Thyroid gland (tissue), 4 donors: ENCODE measurements at regions not wholly inside any gene's neighbourhood (a gene's known extent, or its start where the extent isn't known, plus 50 kb on each side); places are given as distances from the start of the nearest gene placed in this dataset.

ENCODE experiments used
- DNase-seq, 2 donors: peaks; one replicate each; pipeline ENCODE4 v3.0.0-alpha.2; 2019
- H3K27ac ChIP-seq, 3 donors: fragments of 200-600 bp; sonication (generic); 1 replicate in 2 of 3; 2 replicates in 1 of 3; pipeline ENCODE4 v1.5.1; 2016 to 2019; ENCODE audit warnings: mild to moderate bottlenecking in 1 of 3, moderate library complexity in 1 of 3
- H3K27me3 ChIP-seq: fragments of 200-600 bp; sonication (generic); one replicate; pipeline ENCODE4 v1.5.1; 2019
- H3K36me3 ChIP-seq, 2 donors: fragments of 200-600 bp; sonication (generic); one replicate each; pipeline ENCODE4 v1.5.1; 2016 to 2019
- H3K4me1 ChIP-seq, 2 donors: fragments of 200-600 bp; sonication (generic); one replicate each; pipeline ENCODE4 v1.5.1; 2017 to 2019
- H3K4me3 ChIP-seq, 3 donors: fragments of 200-600 bp; sonication (generic); replicated peaks in 1 of 3; 1 replicate in 2 of 3; 2 replicates in 1 of 3; pipeline ENCODE4 v1.5.1; 2016; ENCODE audit warnings: mild to moderate bottlenecking in 1 of 3
- H3K9me3 ChIP-seq: fragments of 200-600 bp; sonication (generic); one replicate; pipeline ENCODE4 v1.5.1; 2017
- CTCF ChIP-seq, 6 experiments: fragments of 200-600 bp in 3 of 6; fragments of 450-650 bp in 3 of 6; sonication (generic) in 3 of 6; IDR thresholded peaks; one replicate each; pipeline ENCODE4 v1.5.1; 2016 to 2019; ENCODE audit warnings: antibody characterized with exemption in 6 of 6, mild to moderate bottlenecking in 2 of 6, inconsistent platforms in 1 of 6, moderate library complexity in 1 of 6
- POLR2A ChIP-seq, 2 donors: fragments of 450-650 bp; IDR thresholded peaks; one replicate each; pipeline ENCODE4 v1.6.1; 2017; ENCODE audit warnings: antibody characterized with exemption in 2 of 2, mild to moderate bottlenecking in 2 of 2, moderate library complexity in 1 of 2
- WGBS, 2 donors: methylation state at CpG; one replicate each; pipeline ENCODE4 v1.1.5; 2017; 5-methylcytosine and 5-hydroxymethylcytosine counted together
- intact Hi-C: fragments of 100-400 bp; cut with DNase I; formaldehyde crosslinking; loops from one replicate; pipeline ENCODE4 v1.15.1; 2023

- intact Hi-C loops = no loop called here
- H3K4me3 ChIP-seq = no peak overlapping the region
- H3K27me3 ChIP-seq = no peaks in the 10 kb centered on the region
- DNase-seq = no peak
- TF ChIP-seq POLR2A (IDR thresholded peaks at IDR 0.05) (no peak), CTCF (IDR thresholded peaks at IDR 0.05) (no peak)
- no peak overlapping the region for H3K27ac ChIP-seq
- H3K4me1 ChIP-seq = no peaks in the 10 kb centered on the region
- WGBS, 2 donors = 88 to 89% methylated on average over 2 of the region's 2 CpGs
- H3K9me3 ChIP-seq = no peaks in the 10 kb centered on the region
- no peaks in the 10 kb centered on the region for H3K36me3 ChIP-seq
Observed at GRCh38 chr5:107269678-107270077, 401.1 kb downstream of the EFNA5 start.

- no peak overlapping the region for H3K4me3 ChIP-seq
- DNase-seq = no peak
- H3K9me3 ChIP-seq = no peaks in the 10 kb centered on the region
- H3K27me3 ChIP-seq = no peaks in the 10 kb centered on the region
- no peak overlapping the region for H3K27ac ChIP-seq
- 91% methylated on average over 2 of the region's 2 CpGs for WGBS, 2 donors
- no peaks in the 10 kb centered on the region for H3K4me1 ChIP-seq
- no peak for TF ChIP-seq CTCF (IDR thresholded peaks at IDR 0.05)
- no peak for TF ChIP-seq POLR2A (IDR thresholded peaks at IDR 0.05)
- intact Hi-C loops = no loop called here
- H3K36me3 ChIP-seq = no peaks in the 10 kb centered on the region
Observed at GRCh38 chr5:107269256-107269655, 401.5 kb downstream of the EFNA5 start.

GRCh38 chr5:107268241-107268640 is 402.5 kb downstream of the EFNA5 start:
- Histone ChIP-seq H3K4me3 (no peak overlapping the region), H3K36me3 (no peaks in the 10 kb centered on the region), H3K27me3 (no peaks in the 10 kb centered on the region), H3K9me3 (no peaks in the 10 kb centered on the region), H3K4me1 (no peaks in the 10 kb centered on the region), H3K27ac (no peak overlapping the region)
- intact Hi-C loops = no loop called here
- TF ChIP-seq CTCF (IDR thresholded peaks at IDR 0.05) (no peak), POLR2A (IDR thresholded peaks at IDR 0.05) (no peak)
- 76 to 86% methylated on average over 2 of the region's 2 CpGs for WGBS, 2 donors
- DNase-seq = no peak

- 97 to 100% methylated on average over 1 of the region's 1 CpG for WGBS, 2 donors
- Histone ChIP-seq H3K4me3 (no peak overlapping the region), H3K36me3 (no peaks in the 10 kb centered on the region), H3K4me1 (no peaks in the 10 kb centered on the region), H3K9me3 (no peaks in the 10 kb centered on the region), H3K27ac (no peak overlapping the region), H3K27me3 (no peaks in the 10 kb centered on the region)
- intact Hi-C loops = no loop called here
- TF ChIP-seq POLR2A (IDR thresholded peaks at IDR 0.05) (no peak), CTCF (IDR thresholded peaks at IDR 0.05) (no peak)
- DNase-seq = no peak
Observed at GRCh38 chr5:107266100-107266499, 404.6 kb downstream of the EFNA5 start.

- Histone ChIP-seq H3K4me3 (no peak overlapping the region), H3K36me3 (no peaks in the 10 kb centered on the region), H3K27me3 (no peaks in the 10 kb centered on the region), H3K27ac (no peak overlapping the region), H3K9me3 (no peaks in the 10 kb centered on the region), H3K4me1 (no peaks in the 10 kb centered on the region)
- intact Hi-C loops = no loop called here
- 77 to 86% methylated on average over 2 of the region's 2 CpGs for WGBS, 2 donors
- DNase-seq = no peak
- TF ChIP-seq CTCF (IDR thresholded peaks at IDR 0.05) (no peak), POLR2A (IDR thresholded peaks at IDR 0.05) (no peak)
Observed at GRCh38 chr5:107265193-107265592, 405.5 kb downstream of the EFNA5 start.
